SK-N-SH (cell line): ENCODE measurements at regions not wholly inside any gene's neighbourhood (a gene's known extent, or its start where the extent isn't known, plus 50 kb on each side); places are given as distances from the start of the nearest gene placed in this dataset.
"Not testable (repeated sequence)": the region's sequence is repeated elsewhere in the genome, so short reads cannot be mapped to it uniquely, and the experiment has no call there.

Experiments
- CTCF ChIA-PET: fragments of 300-600, 350-600 bp; formaldehyde crosslinking; extraction: SDS; loops from one replicate; lab custom pipeline; 2021; lab: Yijun Ruan, JAX
- POLR2A ChIA-PET: fragments of 350-600 bp; sonication (Branson Sonifier 250); formaldehyde crosslinking; extraction: SDS; loops from one replicate; lab custom pipeline; 2020; ENCODE audit warnings: antibody characterized with exemption, inconsistent platforms; lab: Yijun Ruan, JAX
- DNase-seq: peaks from one replicate; pipeline ENCODE4 v3.0.0; 2012
- H2AFZ ChIP-seq: fragments of 200-600 bp; sonication (generic); 2 replicates; pipeline ENCODE4 v1.8.1; 2016; ENCODE audit warnings: antibody characterized with exemption, mild to moderate bottlenecking, low read depth
- H3F3A ChIP-seq: fragments of 200-600 bp; sonication (generic); replicated peaks from 2 replicates; pipeline ENCODE3; 2016; ENCODE audit warnings: antibody characterized with exemption, mild to moderate bottlenecking; ENCODE audit not compliant: insufficient read depth
- H3K27ac ChIP-seq, 2 experiments: fragments of 200-500 bp in 1 of 2; fragments of 200-600 bp in 1 of 2; sonication (Bioruptor generic) in 1 of 2; sonication (generic), shearing (Covaris generic) in 1 of 2; 2 replicates each; pipeline versions ENCODE4 v1.5.1 to v1.6.1; 2014 to 2016; ENCODE audit warnings: low read depth in 2 of 2, inconsistent platforms in 1 of 2, low read length in 1 of 2, mild to moderate bottlenecking in 1 of 2, mixed read lengths in 1 of 2
- H3K27me3 ChIP-seq: fragments of 200-600 bp; sonication (generic), shearing (Covaris generic); 2 replicates; pipeline ENCODE4 v1.6.1; 2016; ENCODE audit warnings: mixed run types; ENCODE audit not compliant: insufficient read depth
- H3K36me3 ChIP-seq, 2 experiments: fragments of 200-500 bp in 1 of 2; fragments of 200-600 bp in 1 of 2; sonication (Bioruptor generic) in 1 of 2; sonication (generic) in 1 of 2; replicated peaks in 1 of 2; 2 replicates each; pipeline versions ENCODE3 to v1.5.1; 2014 to 2016; ENCODE audit warnings: low read length in 1 of 2, mild to moderate bottlenecking in 1 of 2; ENCODE audit not compliant: insufficient read depth in 2 of 2, control insufficient read depth in 1 of 2
- H3K4me1 ChIP-seq, 2 experiments: fragments of 200-500 bp in 1 of 2; fragments of 200-600 bp in 1 of 2; sonication (Bioruptor generic) in 1 of 2; sonication (generic), shearing (Covaris generic) in 1 of 2; 2 replicates each; pipeline versions ENCODE4 v1.5.1 to v1.6.1; 2014 to 2016; ENCODE audit warnings: low read depth in 1 of 2, low read length in 1 of 2, mixed run types in 1 of 2; ENCODE audit not compliant: insufficient read depth in 2 of 2, control insufficient read depth in 1 of 2
- H3K4me2 ChIP-seq: fragments of 200-600 bp; sonication (generic), shearing (Covaris generic); 2 replicates; pipeline ENCODE4 v1.6.1; 2017; ENCODE audit warnings: mixed run types
- H3K4me3 ChIP-seq, 2 experiments: fragments of 200-500 bp in 1 of 2; fragments of 200-600 bp in 1 of 2; sonication (Bioruptor generic) in 1 of 2; sonication (generic), shearing (Covaris generic) in 1 of 2; 2 replicates each; pipeline versions ENCODE4 v1.5.1 to v1.8.1; 2014 to 2016; ENCODE audit warnings: low read depth in 2 of 2, inconsistent platforms in 1 of 2, low read length in 1 of 2, mild to moderate bottlenecking in 1 of 2, mixed read lengths in 1 of 2, moderate library complexity in 1 of 2
- H3K79me2 ChIP-seq: fragments of 200-600 bp; sonication (generic); 2 replicates; pipeline ENCODE4 v1.8.1; 2017; ENCODE audit warnings: mild to moderate bottlenecking; ENCODE audit not compliant: insufficient read depth
- H3K9ac ChIP-seq: fragments of 200-600 bp; sonication (generic); 2 replicates; pipeline ENCODE4 v1.6.1; 2017; ENCODE audit warnings: mixed run types
- H3K9me2 ChIP-seq: fragments of 200-600 bp; sonication (generic); 2 replicates; pipeline ENCODE4 v1.6.1; 2017; ENCODE audit warnings: mixed run types
- H3K9me3 ChIP-seq: fragments of 200-600 bp; sonication (generic); 2 replicates; pipeline ENCODE4 v1.6.1; 2017; ENCODE audit warnings: mixed run types, mild to moderate bottlenecking, moderate library complexity
- H4K20me1 ChIP-seq: fragments of 200-600 bp; sonication (generic); 2 replicates; pipeline ENCODE4 v1.6.1; 2017; ENCODE audit warnings: mild to moderate bottlenecking, mixed run types; ENCODE audit not compliant: insufficient read depth
- EZH2phosphoT487 ChIP-seq: fragments of 200-600 bp; sonication (generic); IDR thresholded peaks from 2 replicates; pipeline ENCODE4 v1.6.1; 2017; ENCODE audit warnings: low read depth, mixed run types, mild to moderate bottlenecking, antibody characterized with exemption, moderate library complexity, borderline replicate concordance
- FOSL2 ChIP-seq: IDR thresholded peaks from 2 replicates; pipeline ENCODE4 v1.4.0; 2012; ENCODE audit warnings: low read depth, mild to moderate bottlenecking, moderate library complexity, borderline replicate concordance
- GABPA ChIP-seq: IDR thresholded peaks from 2 replicates; pipeline ENCODE4 v1.4.0; 2012; ENCODE audit warnings: low read depth, mild to moderate bottlenecking
- GATA2 ChIP-seq: sonication (generic); formaldehyde crosslinking; IDR thresholded peaks from 2 replicates; pipeline ENCODE4 v1.5.0; 2020; ENCODE audit warnings: mild to moderate bottlenecking, missing genetic modification reagents
- JUND ChIP-seq: IDR thresholded peaks from 2 replicates; pipeline ENCODE4 v1.4.0; 2012
- MEF2A ChIP-seq: IDR thresholded peaks from 2 replicates; pipeline ENCODE4 v1.4.0; 2012; ENCODE audit warnings: low read depth, borderline replicate concordance
- NFIC ChIP-seq: IDR thresholded peaks from 2 replicates; pipeline ENCODE4 v1.4.0; 2012; ENCODE audit warnings: borderline replicate concordance
- RXRA ChIP-seq: IDR thresholded peaks from 2 replicates; pipeline ENCODE4 v1.4.0; 2012; ENCODE audit warnings: low read depth, mild to moderate bottlenecking, borderline replicate concordance
- SIN3A ChIP-seq: IDR thresholded peaks from 2 replicates; pipeline ENCODE4 v1.6.1; 2012; ENCODE audit warnings: low read depth, mild to moderate bottlenecking, low read length, moderate library complexity, borderline replicate concordance
- WGBS: methylation state at CpG from one replicate; pipeline ENCODE4 v1.1.6; 2017; ENCODE audit warnings: low lambda C conversion rate; 5-methylcytosine and 5-hydroxymethylcytosine counted together
- TF ChIP-seq, protein P1 (sequence below): IDR thresholded peaks from 2 replicates; pipeline ENCODE4; 2012
- TF ChIP-seq, protein P2 (sequence below): IDR thresholded peaks from 2 replicates; pipeline ENCODE4 v1.4.0; 2012; ENCODE audit warnings: low read depth, borderline replicate concordance
- TF ChIP-seq, protein P3 (sequence below): IDR thresholded peaks from 2 replicates; pipeline ENCODE4 v1.4.0; 2012; ENCODE audit warnings: low read depth
- TF ChIP-seq, protein P4 (sequence below): fragments of 200-600 bp; sonication (generic); IDR thresholded peaks from 2 replicates; pipeline ENCODE4 v1.6.1; 2017; ENCODE audit warnings: antibody characterized with exemption, mild to moderate bottlenecking, moderate library complexity
- TF ChIP-seq, protein P5 (sequence below): IDR thresholded peaks from 2 replicates; pipeline ENCODE4 v1.6.1; 2012; ENCODE audit warnings: mild to moderate bottlenecking, low read depth, low read length, moderate library complexity

DNA sequence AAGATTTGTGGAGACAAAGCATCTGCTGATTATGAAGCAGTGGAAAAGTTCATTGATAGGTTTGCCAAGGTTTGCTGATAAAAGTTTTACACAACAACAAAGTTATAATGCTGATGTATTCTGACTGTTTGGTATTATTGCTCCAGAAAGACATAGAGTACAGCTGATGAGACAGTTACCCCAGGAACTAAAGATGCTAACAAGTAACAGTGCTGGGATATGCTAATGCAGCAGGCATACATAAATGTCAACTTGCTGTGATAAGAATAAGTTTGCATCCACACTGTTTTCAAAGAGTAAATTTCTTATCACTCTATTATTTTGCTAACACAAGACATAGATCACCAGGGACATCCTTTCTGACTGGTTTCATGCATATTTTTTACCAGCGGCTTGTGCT is 1221.3 kb upstream of the CELF4 start:
- TF ChIP-seq, protein P1, sequence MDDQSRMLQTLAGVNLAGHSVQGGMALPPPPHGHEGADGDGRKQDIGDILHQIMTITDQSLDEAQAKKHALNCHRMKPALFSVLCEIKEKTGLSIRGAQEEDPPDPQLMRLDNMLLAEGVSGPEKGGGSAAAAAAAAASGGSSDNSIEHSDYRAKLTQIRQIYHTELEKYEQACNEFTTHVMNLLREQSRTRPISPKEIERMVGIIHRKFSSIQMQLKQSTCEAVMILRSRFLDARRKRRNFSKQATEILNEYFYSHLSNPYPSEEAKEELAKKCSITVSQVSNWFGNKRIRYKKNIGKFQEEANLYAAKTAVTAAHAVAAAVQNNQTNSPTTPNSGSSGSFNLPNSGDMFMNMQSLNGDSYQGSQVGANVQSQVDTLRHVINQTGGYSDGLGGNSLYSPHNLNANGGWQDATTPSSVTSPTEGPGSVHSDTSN, result no peak
- TF ChIP-seq GATA2 (CRISPR knock-in tag) (no peak), NFIC (no peak), MEF2A (no peak), GABPA (no peak), FOSL2 (no peak), JUND (no peak), SIN3A (no peak), EZH2phosphoT487 (no peak), RXRA (no peak)
- TF ChIP-seq, protein P2, sequence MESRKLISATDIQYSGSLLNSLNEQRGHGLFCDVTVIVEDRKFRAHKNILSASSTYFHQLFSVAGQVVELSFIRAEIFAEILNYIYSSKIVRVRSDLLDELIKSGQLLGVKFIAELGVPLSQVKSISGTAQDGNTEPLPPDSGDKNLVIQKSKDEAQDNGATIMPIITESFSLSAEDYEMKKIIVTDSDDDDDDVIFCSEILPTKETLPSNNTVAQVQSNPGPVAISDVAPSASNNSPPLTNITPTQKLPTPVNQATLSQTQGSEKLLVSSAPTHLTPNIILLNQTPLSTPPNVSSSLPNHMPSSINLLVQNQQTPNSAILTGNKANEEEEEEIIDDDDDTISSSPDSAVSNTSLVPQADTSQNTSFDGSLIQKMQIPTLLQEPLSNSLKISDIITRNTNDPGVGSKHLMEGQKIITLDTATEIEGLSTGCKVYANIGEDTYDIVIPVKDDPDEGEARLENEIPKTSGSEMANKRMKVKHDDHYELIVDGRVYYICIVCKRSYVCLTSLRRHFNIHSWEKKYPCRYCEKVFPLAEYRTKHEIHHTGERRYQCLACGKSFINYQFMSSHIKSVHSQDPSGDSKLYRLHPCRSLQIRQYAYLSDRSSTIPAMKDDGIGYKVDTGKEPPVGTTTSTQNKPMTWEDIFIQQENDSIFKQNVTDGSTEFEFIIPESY, result no peak
- TF ChIP-seq, protein P3, sequence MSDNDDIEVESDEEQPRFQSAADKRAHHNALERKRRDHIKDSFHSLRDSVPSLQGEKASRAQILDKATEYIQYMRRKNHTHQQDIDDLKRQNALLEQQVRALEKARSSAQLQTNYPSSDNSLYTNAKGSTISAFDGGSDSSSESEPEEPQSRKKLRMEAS, result no peak
- TF ChIP-seq, protein P4, sequence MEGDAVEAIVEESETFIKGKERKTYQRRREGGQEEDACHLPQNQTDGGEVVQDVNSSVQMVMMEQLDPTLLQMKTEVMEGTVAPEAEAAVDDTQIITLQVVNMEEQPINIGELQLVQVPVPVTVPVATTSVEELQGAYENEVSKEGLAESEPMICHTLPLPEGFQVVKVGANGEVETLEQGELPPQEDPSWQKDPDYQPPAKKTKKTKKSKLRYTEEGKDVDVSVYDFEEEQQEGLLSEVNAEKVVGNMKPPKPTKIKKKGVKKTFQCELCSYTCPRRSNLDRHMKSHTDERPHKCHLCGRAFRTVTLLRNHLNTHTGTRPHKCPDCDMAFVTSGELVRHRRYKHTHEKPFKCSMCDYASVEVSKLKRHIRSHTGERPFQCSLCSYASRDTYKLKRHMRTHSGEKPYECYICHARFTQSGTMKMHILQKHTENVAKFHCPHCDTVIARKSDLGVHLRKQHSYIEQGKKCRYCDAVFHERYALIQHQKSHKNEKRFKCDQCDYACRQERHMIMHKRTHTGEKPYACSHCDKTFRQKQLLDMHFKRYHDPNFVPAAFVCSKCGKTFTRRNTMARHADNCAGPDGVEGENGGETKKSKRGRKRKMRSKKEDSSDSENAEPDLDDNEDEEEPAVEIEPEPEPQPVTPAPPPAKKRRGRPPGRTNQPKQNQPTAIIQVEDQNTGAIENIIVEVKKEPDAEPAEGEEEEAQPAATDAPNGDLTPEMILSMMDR, result no peak
- TF ChIP-seq, protein P5, sequence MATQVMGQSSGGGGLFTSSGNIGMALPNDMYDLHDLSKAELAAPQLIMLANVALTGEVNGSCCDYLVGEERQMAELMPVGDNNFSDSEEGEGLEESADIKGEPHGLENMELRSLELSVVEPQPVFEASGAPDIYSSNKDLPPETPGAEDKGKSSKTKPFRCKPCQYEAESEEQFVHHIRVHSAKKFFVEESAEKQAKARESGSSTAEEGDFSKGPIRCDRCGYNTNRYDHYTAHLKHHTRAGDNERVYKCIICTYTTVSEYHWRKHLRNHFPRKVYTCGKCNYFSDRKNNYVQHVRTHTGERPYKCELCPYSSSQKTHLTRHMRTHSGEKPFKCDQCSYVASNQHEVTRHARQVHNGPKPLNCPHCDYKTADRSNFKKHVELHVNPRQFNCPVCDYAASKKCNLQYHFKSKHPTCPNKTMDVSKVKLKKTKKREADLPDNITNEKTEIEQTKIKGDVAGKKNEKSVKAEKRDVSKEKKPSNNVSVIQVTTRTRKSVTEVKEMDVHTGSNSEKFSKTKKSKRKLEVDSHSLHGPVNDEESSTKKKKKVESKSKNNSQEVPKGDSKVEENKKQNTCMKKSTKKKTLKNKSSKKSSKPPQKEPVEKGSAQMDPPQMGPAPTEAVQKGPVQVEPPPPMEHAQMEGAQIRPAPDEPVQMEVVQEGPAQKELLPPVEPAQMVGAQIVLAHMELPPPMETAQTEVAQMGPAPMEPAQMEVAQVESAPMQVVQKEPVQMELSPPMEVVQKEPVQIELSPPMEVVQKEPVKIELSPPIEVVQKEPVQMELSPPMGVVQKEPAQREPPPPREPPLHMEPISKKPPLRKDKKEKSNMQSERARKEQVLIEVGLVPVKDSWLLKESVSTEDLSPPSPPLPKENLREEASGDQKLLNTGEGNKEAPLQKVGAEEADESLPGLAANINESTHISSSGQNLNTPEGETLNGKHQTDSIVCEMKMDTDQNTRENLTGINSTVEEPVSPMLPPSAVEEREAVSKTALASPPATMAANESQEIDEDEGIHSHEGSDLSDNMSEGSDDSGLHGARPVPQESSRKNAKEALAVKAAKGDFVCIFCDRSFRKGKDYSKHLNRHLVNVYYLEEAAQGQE, result no peak
- TF ChIP-seq, all 33 proteins: peak for 0
- no peak overlapping the region for H2AFZ ChIP-seq
- no peaks in the 10 kb centered on the region for H3F3A ChIP-seq
- no peaks in the 10 kb centered on the region for H3K36me3 ChIP-seq
- no peaks in the 10 kb centered on the region for H3K9me2 ChIP-seq
- no peak overlapping the region for H3K4me3 ChIP-seq
- CTCF ChIA-PET, result no interaction called here
- peaks cover 6% of the 10 kb centered on the region; the same call in 1 of the 2 replicates for H3K9me3 ChIP-seq
- H4K20me1 ChIP-seq, result no peaks in the 10 kb centered on the region
- 42% methylated on average over 1 of the region's 1 CpG for WGBS
- POLR2A ChIA-PET, result no interaction called here
- H3K27me3 ChIP-seq, result no peaks in the 10 kb centered on the region
- H3K79me2 ChIP-seq, result no peaks in the 10 kb centered on the region
- no peaks in the 10 kb centered on the region for H3K4me1 ChIP-seq
- no peak overlapping the region for H3K27ac ChIP-seq
- H3K4me2 ChIP-seq, result no peak overlapping the region
- no peak overlapping the region for H3K9ac ChIP-seq
- DNase-seq, result no peak

DNA sequence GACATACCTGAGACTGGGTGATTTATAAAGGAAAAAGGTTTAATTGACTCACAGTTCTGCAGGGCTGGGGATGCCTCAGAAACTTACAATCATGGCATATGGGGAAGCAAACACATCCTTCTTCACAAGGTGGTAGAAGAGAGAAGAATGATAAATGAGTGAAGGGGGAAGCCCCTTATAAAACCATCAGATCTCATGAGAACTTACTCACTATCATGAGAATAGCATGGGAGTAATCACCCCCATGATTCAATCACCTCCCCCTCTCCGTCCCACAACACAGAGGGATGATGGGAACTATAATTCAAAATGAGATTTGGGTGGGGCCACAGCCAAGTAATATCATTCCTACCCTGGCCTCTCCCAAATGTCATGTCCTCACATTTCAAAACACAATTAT is 1206.0 kb upstream of the CELF4 start:
- H3K36me3 ChIP-seq, H3K9me3 ChIP-seq, H3K4me3 ChIP-seq, H3K9me2 ChIP-seq, DNase-seq, H3K4me1 ChIP-seq, H3K27me3 ChIP-seq, H3K9ac ChIP-seq, CTCF ChIA-PET, H2AFZ ChIP-seq, H3K4me2 ChIP-seq, POLR2A ChIA-PET, H3K79me2 ChIP-seq, H3K27ac ChIP-seq, H3F3A ChIP-seq, H4K20me1 ChIP-seq: not testable (repeated sequence)
- WGBS, result 15% methylated on average over 1 of the region's 1 CpG
